NOMO-1 (cell line): ENCODE measurements at regions not wholly inside any gene's neighbourhood (a gene's known extent, or its start where the extent isn't known, plus 50 kb on each side); places are given as distances from the start of the nearest gene placed in this dataset.
"Not testable (repeated sequence)": the region's sequence is repeated elsewhere in the genome, so short reads cannot be mapped to it uniquely, and the experiment has no call there.

Experiments
- DNase-seq, 2 experiments: peaks; one replicate each; lab custom pipeline; 2025; ENCODE audit not compliant: unreplicated experiment in 2 of 2; lab: John Stamatoyannopoulos, UW

DNA sequence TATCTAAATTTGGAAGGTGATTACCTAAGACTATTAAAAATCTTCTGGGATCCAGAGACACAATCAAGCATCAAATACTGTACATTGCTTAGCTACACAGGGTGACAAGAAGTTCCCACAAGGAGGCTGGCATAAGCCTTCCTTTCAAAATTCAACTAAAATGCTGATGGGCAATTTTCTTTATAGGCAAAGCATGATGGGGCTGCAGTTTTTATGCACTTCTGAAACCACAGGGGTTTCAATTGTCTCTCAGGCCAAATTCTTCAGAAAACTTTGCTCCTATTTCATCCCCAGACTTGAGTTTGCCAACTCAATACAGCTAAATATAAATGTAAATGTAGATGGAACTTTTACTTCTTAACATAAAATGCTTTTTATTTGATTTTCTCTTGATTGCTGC lies 241.6 kb downstream of the ZPLD1 start:
- no peak for DNase-seq

DNA sequence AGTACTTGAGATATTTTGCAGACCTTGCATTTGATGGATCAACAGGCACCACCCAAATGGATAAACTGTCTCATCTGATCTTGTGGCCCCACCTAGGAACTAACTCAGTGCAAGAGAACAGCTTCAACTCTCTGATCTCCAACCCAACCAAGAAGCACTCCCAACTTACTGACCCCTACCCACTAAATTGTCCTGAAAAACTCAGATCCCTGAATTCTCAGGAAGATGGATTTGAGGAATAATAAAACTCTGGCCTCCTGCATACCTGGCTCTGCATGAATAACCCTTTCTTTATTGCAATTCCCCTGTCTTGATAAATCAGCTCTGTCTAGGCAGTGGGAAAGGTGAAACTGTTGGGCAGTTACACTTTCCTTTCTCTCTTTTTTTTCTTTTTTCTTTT lies 247.9 kb downstream of the ZPLD1 start:
- DNase-seq, result no peak

DNA sequence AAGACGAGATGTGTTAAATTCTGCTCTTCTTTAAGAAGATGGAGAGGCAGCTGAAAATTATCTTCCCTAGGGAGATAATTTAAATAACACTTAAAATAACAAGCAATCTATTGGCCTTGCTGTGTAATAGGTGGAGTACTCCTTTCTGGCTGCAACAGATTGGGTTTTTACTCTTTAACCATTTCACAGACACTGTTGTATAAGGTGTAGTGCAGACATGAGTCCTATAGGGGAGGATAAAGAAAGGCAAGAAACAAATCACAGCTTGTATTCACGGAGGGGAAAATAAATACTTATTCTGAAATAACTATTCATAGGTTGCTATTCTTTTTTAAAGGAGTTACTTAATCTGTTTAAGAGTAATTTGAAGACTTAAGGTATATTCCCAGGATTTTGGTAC lies 252.0 kb downstream of the ZPLD1 start:
- DNase-seq, result no peak

DNA sequence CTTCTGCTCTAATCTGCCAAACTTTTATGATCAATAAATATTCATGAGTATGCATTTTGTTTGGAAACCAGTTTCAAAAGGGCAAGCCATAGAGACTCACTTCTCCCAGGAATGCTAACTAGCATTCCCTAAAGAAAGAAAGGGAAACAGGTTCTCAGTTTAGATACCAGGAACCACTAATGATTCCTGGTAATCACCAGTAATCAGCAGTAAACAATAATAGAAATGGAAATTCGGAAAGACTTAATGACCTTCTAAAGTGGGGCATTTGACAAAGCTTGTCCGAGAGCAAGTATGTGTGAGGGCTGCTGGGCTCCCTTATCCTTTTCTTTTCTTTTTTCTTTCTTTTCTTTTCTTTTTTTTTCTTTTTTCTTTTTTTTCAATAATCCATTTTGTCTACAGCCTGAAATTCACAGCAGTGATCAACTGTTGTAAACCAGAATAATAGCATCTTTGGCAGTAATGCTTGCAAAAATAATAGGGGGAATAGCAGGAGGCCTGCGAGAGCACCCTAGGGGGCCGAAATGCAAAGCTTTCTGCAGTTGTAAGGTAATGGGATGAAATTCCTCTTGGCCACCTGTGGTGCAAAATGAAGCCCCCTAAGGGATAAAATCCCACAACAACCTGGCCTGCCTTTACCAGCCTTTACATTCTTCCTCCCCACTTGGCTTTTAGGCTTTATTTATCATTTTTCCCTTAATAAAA lies 253.2 kb downstream of the ZPLD1 start:
- DNase-seq, result no peak

DNA sequence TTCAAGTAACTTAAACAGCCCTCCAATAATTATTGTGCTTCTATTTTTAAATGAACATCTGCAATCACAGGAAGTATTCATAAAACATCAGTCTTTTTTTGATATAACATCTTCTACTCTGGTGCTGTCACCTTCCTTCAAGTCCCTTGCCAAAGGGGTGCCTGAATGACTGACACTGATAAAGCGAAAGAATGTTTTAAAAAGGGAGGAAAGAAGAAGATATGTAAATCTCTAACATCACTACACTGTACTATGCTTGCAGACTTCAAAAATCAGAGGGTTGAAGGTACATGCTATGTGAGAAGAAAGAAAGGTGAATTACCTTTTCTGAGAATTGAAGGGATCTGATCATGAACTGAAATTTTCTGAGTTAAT lies 253.7 kb downstream of the ZPLD1 start:
- no peak for DNase-seq

DNA sequence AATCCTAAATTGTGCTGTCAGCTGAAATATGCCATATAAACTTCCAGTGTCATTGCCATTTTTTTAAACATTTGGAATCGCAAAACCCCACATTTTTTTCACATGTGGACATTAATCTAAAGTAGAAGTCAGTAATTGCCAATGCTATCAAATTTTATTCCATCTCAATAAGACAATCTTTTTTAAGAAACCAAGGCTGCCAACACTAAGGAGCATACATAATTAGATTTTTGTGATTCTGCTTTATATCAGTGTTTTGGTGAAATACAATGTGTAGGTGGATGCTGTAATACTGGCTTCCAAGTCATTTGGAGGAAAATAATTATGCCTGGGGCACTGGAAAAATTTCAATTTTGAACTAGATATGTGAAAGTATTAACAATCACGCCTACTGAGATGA lies 256.7 kb downstream of the ZPLD1 start:
- no peak for DNase-seq

DNA sequence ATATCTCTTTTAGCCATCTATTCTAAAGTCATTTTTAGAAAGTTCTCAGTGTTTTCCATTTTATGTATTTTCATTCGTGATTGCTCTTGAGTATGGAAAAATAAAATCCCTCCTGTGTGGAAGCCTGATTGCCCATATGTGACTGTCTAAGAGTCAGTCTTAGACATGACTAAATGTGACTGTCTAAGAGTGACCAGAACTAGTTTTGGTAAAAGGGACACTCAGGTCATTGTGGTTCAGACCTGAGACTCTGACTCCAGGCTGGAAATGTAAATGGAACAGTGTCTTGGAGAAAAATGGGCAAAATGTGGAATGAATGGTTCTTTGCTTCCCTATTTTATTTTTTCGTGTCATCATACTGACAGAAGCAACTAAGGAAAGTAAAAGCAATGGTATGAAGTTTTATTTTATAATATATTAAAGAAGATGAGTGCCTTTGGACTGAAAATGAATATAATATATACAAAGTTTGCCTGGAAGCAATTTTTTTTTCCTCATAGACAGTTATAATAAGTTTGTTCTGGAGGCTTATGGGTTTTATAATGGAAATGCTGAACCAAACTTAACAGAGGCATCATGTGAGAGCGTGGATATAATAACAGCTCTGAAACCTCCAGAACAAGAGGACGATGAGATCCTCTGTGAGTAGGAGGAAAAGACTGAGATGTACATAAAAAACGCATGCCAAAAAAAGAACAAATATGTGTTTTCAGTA lies 264.4 kb downstream of the ZPLD1 start:
- no peak for DNase-seq

DNA sequence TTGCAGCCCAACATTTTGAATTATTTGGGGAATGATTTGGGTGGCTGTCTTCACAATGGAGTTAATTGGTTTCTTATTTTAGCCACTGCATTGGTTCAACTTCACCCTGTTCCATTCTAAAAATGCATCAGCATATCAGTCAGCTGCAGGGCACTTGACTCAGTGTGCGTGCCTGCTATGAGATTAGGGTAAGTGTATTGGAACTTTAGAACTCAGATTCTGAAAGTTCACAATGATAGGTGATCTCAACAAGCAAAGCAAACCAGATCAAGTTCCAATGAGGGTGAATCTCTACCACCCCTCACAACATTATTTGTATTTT lies 265.0 kb downstream of the ZPLD1 start:
- no peak for DNase-seq

DNA sequence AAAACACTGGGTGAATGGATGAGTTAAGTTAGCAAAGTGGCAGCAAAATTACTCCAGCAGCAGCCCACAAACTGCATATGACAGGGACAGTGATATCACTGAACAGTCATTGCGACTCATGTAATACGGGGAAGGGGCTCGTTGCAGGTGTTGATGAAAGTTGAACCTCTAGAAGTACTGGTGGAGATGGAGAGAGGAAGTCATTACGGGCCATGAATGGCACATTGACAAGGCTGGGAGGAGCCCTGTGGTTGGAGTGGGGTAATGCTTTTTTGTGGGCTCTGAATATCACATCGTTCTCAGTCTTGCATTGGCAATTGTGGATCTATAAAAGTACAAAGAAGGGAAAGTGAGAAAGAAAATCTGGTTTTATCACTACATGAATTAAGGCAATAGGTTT lies 278.1 kb downstream of the ZPLD1 start:
- DNase-seq, result peak; percentile 51 to 64

DNA sequence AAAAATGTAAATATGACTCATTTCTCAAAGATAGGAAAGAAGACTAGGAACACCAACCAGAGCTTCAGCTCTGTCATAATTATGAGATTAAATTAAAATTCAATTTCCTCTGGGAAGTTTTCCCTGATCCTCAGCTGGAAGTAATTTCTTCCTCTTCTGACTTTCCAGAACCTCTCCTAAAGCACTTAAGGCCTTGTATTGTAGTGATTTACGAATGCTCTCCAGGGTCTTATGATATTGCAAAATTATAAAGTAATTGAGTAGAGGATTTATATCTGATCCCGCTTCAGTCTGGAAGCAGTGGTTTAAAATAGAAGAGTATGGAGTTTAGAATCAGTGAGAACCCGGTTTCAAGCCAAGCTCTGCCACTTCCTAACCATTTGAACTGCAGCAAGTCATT lies 279.8 kb downstream of the ZPLD1 start:
- no peak for DNase-seq

DNA sequence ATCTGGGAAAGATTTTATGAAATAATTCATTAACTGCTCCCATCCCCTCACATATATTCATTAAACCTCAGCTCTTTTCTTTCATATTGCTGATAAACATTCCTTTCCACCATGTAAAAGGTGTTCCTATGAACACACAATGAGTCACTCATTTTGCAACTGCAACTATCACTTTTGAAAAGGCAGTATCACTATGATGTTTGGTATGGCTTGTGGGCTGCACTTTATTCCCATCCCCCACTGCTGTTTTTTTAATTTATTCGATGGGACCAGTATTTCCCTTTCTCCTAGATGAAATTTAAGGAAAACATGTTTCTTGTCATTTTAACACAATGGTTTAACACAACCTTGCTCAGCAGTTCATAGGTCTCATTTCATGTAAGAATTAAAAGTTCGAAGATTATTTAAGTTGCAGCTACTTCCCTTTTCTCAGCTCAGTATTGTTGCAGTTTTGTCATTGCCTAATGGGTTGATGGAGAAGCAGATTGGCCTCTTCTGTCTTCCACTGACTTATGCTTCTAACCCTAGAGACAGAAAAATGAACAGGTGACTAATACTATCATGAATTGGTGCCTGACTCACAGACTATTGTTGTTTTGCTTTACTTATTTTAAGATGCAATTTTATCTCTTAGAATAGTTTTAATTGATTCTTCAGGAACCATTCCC lies 280.3 kb downstream of the ZPLD1 start:
- DNase-seq, result peak; percentile 75 to 93

DNA sequence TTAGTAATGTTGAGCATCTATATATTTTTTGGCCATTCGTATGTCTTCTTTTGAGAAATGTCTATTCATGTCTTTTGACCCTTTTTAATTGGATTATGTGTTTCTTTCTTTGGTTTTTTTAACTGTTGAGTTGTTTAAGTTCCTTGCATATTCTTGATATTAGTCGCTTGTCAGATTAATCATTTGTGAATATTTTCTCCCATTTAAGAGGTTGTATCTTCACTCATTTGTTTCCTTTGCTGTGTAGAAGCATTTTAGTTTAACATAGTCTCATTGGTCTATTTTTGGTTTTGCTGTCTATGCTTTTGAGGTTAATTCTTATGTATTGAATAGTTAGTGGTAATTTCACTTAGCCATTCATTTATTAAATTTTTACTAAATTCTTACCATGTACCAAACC lies 283.8 kb downstream of the ZPLD1 start:
- no peak for DNase-seq

DNA sequence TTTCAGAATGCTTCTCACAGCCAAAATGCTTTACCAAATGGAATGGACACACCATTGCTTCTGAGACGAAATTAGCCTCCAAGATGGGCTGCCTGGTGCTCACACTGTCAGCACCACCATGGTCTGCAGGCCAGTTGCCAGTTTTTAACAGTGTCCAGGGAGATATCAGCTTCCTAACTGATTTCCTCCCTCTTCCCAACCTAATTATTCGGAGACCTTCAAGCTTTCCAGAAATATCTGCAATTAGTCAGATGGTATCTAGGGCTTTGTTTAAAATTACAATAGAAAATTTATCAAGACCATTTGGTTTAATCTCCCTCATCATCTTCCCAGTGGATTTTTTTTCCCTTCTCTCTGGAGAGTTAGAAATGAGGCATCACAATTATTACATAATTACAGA lies 287.5 kb downstream of the ZPLD1 start:
- DNase-seq, result no peak

DNA sequence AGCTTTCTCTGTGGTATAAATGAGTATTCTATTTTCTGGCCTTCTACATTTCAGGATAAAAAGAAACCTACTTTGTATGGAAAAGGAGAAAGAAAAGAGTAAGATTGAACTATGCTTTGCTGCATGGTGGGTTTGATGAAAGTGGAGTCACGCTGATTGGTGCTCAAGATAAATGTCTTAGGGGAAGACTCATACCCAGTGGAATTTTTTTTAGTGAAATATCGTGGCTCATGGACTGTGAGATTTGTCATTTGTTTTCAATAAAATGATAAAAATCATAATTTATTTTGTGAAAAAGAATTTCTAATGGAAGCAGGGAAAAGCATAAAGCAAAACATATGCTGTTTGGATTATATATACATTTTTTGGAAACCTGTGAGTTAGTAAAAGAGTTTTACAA lies 292.5 kb downstream of the ZPLD1 start:
- DNase-seq, result no peak

DNA sequence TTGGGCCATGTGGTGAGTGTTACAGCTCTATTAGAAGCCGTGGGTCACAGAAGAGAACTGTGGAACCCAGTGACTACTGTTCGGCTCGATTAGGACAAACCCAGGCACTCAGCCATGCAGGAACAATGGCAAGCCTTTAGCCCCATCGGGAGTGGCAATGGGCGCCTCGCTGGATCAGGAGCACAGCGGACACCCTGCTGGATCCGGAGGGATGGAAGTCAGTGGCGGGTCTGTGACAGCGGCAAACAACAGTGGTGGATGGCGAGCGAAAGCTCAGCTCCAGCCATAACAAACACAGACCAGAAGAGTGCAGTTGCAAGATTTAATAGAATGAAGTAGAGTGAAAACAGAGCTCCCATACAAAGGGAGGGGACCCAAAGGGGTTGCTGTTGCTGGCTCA lies 297.8 kb downstream of the ZPLD1 start:
- not testable (repeated sequence) for DNase-seq

DNA sequence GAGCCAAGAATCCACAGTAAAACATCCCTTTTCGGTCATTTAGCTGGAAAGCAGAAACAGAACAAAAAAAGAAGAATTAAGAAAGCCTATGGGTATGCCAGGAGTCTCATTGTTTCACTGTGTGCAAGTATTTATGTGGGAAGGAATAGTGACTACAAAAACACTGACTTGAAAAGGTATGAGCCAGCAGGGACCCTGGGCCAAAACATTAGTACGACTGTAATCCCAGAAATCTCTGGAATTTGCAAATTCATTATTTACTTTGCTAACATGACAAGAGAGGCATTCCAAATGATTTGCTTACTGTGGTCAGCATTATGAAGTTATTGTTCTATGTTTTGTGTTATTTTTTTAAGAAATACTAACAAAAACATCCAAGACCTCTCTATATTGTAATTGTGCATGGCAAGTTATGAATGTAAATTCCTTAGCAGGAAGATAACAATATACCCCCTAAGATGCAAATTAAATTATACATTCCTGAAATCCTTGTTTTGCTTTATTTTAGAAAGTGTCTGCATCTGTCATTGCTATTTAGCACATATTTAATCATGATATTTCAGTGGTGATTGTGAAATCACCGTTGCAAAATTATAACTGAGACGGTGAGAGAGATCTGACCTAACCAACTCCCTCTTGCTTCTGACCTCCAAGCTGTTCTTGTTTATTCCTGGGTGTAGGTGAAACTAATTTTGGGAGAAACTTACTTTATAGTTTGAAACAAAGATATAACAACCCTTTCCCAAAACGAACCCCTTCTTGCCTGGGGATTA lies 299.2 kb downstream of the ZPLD1 start:
- DNase-seq, result peak in 1 of 2 experiments; percentile 3

DNA sequence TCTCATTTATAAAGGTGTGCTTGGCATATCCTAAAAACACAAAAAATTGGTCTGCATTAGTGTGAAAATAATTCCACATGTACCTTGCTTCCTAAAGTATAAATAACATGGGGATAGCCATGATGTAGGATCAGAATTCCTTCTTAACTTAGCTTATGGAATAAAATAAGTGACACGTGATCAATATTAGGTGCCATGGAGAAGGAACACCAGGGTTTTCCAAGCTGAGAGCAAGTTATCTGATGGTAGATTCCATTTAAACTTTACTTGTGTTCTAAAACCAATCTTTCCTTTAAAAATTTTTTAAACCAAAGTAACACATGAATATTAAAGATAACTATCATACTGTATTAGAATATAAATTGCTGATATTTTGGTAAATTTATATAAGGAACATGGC lies 300.5 kb downstream of the ZPLD1 start:
- no peak for DNase-seq

DNA sequence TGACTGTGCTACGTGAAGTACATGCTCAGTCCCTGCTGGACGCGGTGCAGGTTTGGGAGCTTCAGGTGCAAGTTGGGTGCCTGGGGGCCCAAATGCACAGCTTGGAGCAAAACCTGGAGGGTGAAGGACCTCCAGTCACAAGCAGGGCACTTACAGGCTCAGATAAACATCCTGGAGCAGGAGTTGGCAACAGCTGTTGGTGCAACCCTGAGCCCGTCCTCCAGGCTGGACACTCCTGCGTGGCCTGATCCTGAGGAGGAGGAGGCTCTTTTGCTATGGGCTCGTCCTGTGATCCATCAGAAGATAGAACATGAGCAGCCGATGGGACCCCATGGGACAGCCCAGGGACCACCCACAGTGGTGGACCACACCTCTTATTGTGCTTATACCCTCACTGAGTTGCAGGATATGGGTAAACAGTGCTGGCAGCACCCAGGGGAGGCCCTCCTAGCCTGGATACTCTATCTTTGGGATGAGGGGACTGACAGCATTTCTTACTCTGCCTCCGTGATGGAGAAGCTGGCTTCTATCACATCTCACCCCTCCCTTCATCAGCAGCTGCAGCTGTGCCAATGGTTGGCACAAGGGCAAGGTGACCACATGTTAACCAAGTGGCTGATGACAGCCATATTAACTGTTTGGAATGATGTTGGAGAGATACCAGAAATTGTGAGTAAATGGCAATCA lies 301.6 kb downstream of the ZPLD1 start:
- DNase-seq, result no peak

DNA sequence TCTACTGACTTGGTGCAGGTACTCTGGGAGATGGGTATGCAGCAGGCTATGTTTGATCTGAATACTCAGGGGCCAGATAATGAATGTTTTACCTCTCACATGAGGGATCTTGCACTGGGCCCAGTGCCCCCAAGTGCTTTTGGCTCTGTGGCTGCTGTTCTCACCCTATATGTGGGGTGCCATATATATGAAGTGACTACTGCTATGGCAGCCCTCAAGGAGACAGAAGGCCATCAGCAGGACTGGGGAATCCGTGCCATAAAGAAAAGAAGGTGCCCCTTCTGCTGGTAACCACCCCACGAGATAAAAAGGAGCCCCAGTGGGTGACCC lies 302.1 kb downstream of the ZPLD1 start:
- DNase-seq, result no peak

DNA sequence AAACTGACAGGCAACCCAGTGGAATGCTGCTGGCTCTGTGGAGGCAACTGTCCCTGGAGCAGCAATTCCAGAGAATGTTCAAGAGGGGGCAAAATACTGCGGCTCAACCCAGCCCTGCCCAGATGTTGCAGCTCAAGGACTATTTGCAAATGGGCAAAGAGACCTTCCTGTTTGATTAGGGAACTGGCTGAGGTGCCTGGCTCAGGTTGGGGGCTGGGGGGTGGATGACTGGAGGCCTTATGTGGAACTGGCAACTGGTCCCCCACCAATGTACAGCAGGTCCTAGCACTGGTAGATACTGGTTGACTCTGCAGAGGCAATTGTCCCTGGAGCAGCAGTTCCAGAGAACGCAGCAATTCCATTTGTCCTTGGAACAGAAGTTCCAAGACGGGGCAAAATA lies 302.5 kb downstream of the ZPLD1 start:
- DNase-seq, result no peak

DNA sequence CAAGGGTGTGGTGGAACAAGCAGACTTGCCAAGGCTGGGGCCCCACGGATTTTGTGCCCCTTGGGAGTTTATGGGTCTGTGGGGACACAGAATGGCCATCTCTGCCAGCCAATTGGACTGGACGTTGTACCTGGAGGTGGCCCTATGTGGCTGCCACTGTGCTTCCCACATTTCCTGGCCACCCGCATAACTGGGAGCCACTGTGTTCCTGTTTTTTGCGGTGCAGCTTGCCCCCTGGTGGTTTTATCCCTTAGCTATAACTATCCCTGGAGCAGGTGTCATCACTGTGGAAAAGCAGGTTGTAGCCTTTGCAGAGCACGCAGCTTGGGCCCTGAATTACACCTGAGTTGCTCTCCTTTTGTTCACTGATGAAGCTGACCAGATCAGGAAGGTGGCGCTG lies 306.3 kb downstream of the ZPLD1 start:
- DNase-seq, result no peak
